Astrocyte (in vitro differentiated cells and primary cell): ENCODE measurements at regions not wholly inside any gene's neighbourhood (a gene's known extent, or its start where the extent isn't known, plus 50 kb on each side); places are given as distances from the start of the nearest gene placed in this dataset.
"Not testable (repeated sequence)": the region's sequence is repeated elsewhere in the genome, so short reads cannot be mapped to it uniquely, and the experiment has no call there.

Experiments
- DNase-seq: peaks from one replicate; pipeline ENCODE4 v3.0.0-alpha.2; 2010; ENCODE audit warnings: low read depth
- FAIRE-seq: peaks from 2 replicates; lab custom pipeline; 2011; peaks lifted over from hg19 to GRCh38; lab: Jason Lieb, UNC
- H2AFZ ChIP-seq: 2 replicates; pipeline ENCODE4 v1.6.0; 2012; ENCODE audit warnings: low read depth, low read length, inconsistent platforms
- H3K27ac ChIP-seq: 2 replicates; pipeline ENCODE4 v1.5.1; 2011; ENCODE audit warnings: low read depth, low read length, inconsistent platforms
- H3K27me3 ChIP-seq: 2 replicates; pipeline ENCODE4 v1.6.0; 2011; ENCODE audit warnings: low read length, inconsistent platforms; ENCODE audit not compliant: insufficient read depth
- H3K36me3 ChIP-seq: 2 replicates; pipeline ENCODE4 v1.5.1; 2011; ENCODE audit warnings: low read length, inconsistent platforms; ENCODE audit not compliant: insufficient read depth
- H3K4me1 ChIP-seq: 2 replicates; pipeline ENCODE4 v1.5.1; 2011; ENCODE audit warnings: low read length, inconsistent platforms; ENCODE audit not compliant: insufficient read depth
- H3K4me2 ChIP-seq: 2 replicates; pipeline ENCODE4 v1.6.0; 2012; ENCODE audit warnings: low read length, inconsistent platforms
- H3K4me3 ChIP-seq: 2 replicates; pipeline ENCODE4 v1.5.1; 2011; ENCODE audit warnings: low read depth, mild to moderate bottlenecking, low read length, inconsistent platforms; ENCODE audit not compliant: insufficient read depth
- H3K79me2 ChIP-seq: 2 replicates; pipeline ENCODE4 v1.6.0; 2012; ENCODE audit warnings: mild to moderate bottlenecking, low read length, inconsistent platforms; ENCODE audit not compliant: insufficient read depth
- H3K9ac ChIP-seq: 2 replicates; pipeline ENCODE4 v1.6.0; 2012; ENCODE audit warnings: mild to moderate bottlenecking, low read length, inconsistent platforms
- H3K9me3 ChIP-seq: 2 replicates; pipeline ENCODE4 v1.5.1; 2012; ENCODE audit warnings: low read depth, mild to moderate bottlenecking, low read length, inconsistent platforms; ENCODE audit not compliant: insufficient read depth
- H4K20me1 ChIP-seq: 2 replicates; pipeline ENCODE4 v1.6.0; 2012; ENCODE audit warnings: low read length, inconsistent platforms; ENCODE audit not compliant: insufficient read depth
- H3K27ac Mint-ChIP-seq: one replicate; pipeline ENCODE4 v1.8.0; 2021; ENCODE audit warnings: mild to moderate bottlenecking, mixed read lengths; ENCODE audit not compliant: unreplicated experiment
- H3K27me3 Mint-ChIP-seq: one replicate; pipeline ENCODE4 v1.8.0; 2021; ENCODE audit warnings: low read depth, mixed read lengths; ENCODE audit not compliant: unreplicated experiment
- H3K36me3 Mint-ChIP-seq: one replicate; pipeline ENCODE4 v1.8.0; 2021; ENCODE audit warnings: low read depth, mixed read lengths; ENCODE audit not compliant: unreplicated experiment
- H3K4me1 Mint-ChIP-seq: one replicate; pipeline ENCODE4 v1.8.0; 2021; ENCODE audit warnings: low read depth, mixed read lengths; ENCODE audit not compliant: unreplicated experiment
- H3K4me3 Mint-ChIP-seq: one replicate; pipeline ENCODE4 v1.8.0; 2021; ENCODE audit warnings: mild to moderate bottlenecking, moderate library complexity, mixed read lengths; ENCODE audit not compliant: unreplicated experiment
- H3K9me3 Mint-ChIP-seq: one replicate; pipeline ENCODE4 v1.8.0; 2021; ENCODE audit warnings: mild to moderate bottlenecking, mixed read lengths; ENCODE audit not compliant: unreplicated experiment
- EZH2 ChIP-seq: IDR thresholded peaks from 2 replicates; pipeline ENCODE4 v1.6.1; 2012; ENCODE audit warnings: mild to moderate bottlenecking, low read length, inconsistent platforms; ENCODE audit not compliant: insufficient read depth
- TF ChIP-seq, protein P1 (sequence below): IDR thresholded peaks from 2 replicates; pipeline ENCODE4 v1.5.1; 2011; ENCODE audit warnings: low read depth, mild to moderate bottlenecking, inconsistent platforms, low read length, moderate library complexity; ENCODE audit not compliant: insufficient read depth

DNA sequence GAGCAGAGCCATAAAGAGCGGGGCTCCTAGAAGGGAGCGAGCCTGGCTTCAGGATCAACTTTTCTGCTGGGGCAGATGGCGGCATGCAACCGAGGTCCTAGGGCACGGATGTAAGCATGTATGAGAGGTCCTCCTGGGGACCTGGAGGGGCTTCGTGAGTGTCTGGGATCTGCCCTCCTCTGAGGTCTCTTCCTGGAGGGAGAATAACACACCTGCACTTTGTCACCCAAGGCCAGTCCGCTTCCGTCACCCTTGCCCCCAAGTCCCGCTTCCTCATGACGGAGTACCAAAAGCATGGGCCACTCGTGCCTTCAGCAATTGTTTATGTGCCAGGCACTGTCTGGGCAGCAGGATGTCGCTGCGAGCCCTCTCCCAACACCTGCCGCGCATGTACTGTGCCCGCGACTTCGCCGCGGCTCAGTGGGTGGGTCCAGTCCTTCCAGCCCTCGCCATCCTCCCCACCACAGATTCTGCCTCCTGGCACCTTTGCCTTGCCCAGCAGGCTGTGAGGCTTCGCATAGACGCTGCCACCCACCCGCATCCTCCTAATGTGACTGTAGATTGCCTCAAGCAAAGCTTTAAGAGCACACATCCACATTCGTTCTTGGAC lies 60.0 kb upstream of the TMPRSS2 start:
- H3K4me3 Mint-ChIP-seq, result no peak overlapping the region
- Histone ChIP-seq H3K9me3 (no peaks in the 10 kb centered on the region), H3K4me2 (no peak overlapping the region), H3K9ac (no peak overlapping the region), H3K36me3 (no peaks in the 10 kb centered on the region), H3K27ac (no peak overlapping the region), H4K20me1 (no peaks in the 10 kb centered on the region), H2AFZ (no peak overlapping the region), H3K79me2 (no peaks in the 10 kb centered on the region), H3K4me1 (no peaks in the 10 kb centered on the region), H3K27me3 (no peaks in the 10 kb centered on the region), H3K4me3 (no peak overlapping the region)
- no peak for FAIRE-seq
- H3K9me3 Mint-ChIP-seq, result peaks cover 15% of the 10 kb centered on the region
- peaks cover 33% of the 10 kb centered on the region for H3K27me3 Mint-ChIP-seq
- TF ChIP-seq, protein P1, sequence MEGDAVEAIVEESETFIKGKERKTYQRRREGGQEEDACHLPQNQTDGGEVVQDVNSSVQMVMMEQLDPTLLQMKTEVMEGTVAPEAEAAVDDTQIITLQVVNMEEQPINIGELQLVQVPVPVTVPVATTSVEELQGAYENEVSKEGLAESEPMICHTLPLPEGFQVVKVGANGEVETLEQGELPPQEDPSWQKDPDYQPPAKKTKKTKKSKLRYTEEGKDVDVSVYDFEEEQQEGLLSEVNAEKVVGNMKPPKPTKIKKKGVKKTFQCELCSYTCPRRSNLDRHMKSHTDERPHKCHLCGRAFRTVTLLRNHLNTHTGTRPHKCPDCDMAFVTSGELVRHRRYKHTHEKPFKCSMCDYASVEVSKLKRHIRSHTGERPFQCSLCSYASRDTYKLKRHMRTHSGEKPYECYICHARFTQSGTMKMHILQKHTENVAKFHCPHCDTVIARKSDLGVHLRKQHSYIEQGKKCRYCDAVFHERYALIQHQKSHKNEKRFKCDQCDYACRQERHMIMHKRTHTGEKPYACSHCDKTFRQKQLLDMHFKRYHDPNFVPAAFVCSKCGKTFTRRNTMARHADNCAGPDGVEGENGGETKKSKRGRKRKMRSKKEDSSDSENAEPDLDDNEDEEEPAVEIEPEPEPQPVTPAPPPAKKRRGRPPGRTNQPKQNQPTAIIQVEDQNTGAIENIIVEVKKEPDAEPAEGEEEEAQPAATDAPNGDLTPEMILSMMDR, result no peak
- TF ChIP-seq EZH2, result no peak
- H3K36me3 Mint-ChIP-seq, result no peaks in the 10 kb centered on the region
- peaks cover 5% of the 10 kb centered on the region for H3K4me1 Mint-ChIP-seq
- no peak overlapping the region for H3K27ac Mint-ChIP-seq
- no peak for DNase-seq

DNA sequence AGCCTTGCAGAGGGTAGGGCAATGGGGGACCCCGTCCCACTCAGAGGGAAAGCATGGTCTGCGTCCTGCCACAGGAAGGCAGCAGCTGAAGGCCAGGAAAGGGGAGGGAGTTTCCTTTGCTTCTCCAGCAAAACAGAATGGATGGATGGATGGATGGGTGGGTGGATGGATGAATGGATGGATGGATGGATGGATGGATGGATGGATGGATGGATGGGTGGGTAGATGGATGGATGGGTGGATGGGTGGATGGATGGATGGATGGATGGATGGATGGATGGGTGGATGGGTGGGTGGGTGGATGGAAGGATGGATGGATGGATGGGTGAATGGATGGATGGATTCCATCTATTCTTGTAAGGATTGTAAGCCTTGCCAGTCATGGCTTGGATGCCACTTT lies 59.3 kb upstream of the TMPRSS2 start:
- H3K4me1 ChIP-seq, H3K4me3 ChIP-seq, H3K36me3 ChIP-seq, H3K27ac ChIP-seq, H3K27ac Mint-ChIP-seq, H2AFZ ChIP-seq, H3K4me2 ChIP-seq, H3K9me3 ChIP-seq, H3K27me3 ChIP-seq, H3K4me1 Mint-ChIP-seq, DNase-seq, H3K36me3 Mint-ChIP-seq, FAIRE-seq, H3K79me2 ChIP-seq, H3K9ac ChIP-seq, H4K20me1 ChIP-seq, H3K4me3 Mint-ChIP-seq: not testable (repeated sequence)
- peaks cover 12% of the 10 kb centered on the region for H3K9me3 Mint-ChIP-seq
- peaks cover 38% of the 10 kb centered on the region for H3K27me3 Mint-ChIP-seq

DNA sequence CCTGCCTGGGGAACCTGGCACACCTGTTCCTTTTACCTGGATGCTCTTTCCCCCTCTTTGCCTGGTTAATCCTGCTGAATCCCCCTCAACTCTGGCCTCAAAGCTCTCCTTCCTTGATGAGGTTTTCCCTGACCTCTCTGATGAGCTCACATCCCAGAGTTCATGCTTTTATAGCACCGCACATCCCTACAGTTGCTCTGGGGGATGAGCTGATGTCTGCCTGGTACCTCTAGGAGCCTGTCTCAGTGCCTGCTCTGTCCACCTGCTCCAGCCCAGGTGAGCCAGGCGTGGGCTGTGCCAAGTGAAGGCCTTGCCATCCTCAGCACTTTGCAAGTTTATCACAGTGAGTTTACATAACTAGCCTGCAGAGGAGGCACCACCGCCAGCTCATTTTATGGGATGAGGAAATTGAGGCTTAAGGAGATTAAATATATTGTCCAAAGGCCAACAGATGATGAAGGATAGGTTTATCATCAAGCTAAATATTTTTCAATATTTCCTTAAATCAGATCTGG lies 58.6 kb upstream of the TMPRSS2 start:
- FAIRE-seq (no peak), DNase-seq (no peak)
- H3K36me3 Mint-ChIP-seq, result no peaks in the 10 kb centered on the region
- Histone ChIP-seq H3K27ac (no peak overlapping the region), H3K4me1 (no peaks in the 10 kb centered on the region), H3K4me3 (no peak overlapping the region), H2AFZ (no peak overlapping the region), H3K79me2 (no peaks in the 10 kb centered on the region), H4K20me1 (no peaks in the 10 kb centered on the region), H3K36me3 (no peaks in the 10 kb centered on the region), H3K9me3 (no peaks in the 10 kb centered on the region), H3K9ac (no peak overlapping the region), H3K4me2 (no peak overlapping the region), H3K27me3 (no peaks in the 10 kb centered on the region)
- H3K4me1 Mint-ChIP-seq, result peaks cover 5% of the 10 kb centered on the region
- H3K27me3 Mint-ChIP-seq, result peaks cover 34% of the 10 kb centered on the region
- no peak overlapping the region for H3K27ac Mint-ChIP-seq
- TF ChIP-seq, protein P1, result no peak
- TF ChIP-seq EZH2, result no peak
- peaks cover 8% of the 10 kb centered on the region for H3K9me3 Mint-ChIP-seq
- no peak overlapping the region for H3K4me3 Mint-ChIP-seq
